ENCODE measurements at regions not wholly inside any gene's neighbourhood (a gene's known extent, or its start where the extent isn't known, plus 50 kb on each side); places are given as distances from the start of the nearest gene placed in this dataset.

DNA sequence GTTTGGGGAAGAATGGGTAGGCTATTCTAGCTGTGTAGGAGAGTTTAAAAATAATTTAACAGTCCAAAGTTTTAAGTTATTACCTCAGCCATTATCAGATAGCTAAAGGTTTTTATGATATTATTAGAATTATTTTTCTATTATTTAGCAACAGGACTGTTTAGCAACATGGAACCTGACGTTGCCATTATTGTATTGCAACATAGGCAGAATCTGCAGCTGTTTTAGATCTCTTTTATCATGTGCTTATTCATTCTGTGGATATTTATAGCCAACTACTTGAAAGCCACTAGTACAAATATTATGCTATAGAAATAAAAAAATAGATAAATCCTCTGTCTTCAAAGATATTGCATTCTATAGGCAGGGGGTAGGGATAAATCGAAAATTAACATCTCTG, 382.0 kb upstream of the TRAM1L1 start:
- no peaks in the 10 kb centered on the region for H3K27me3 Mint-ChIP-seq
- no peaks in the 10 kb centered on the region for H3K36me3 Mint-ChIP-seq (ENCODE audit: insufficient read depth)
- no peak overlapping the region for H3K27ac Mint-ChIP-seq
- H3K9me3 Mint-ChIP-seq (ENCODE audit: low read depth) = no peaks in the 10 kb centered on the region
- DNase-seq (ENCODE audit: low spot score, unreplicated experiment) = no peak
- TF ChIP-seq, protein P1, sequence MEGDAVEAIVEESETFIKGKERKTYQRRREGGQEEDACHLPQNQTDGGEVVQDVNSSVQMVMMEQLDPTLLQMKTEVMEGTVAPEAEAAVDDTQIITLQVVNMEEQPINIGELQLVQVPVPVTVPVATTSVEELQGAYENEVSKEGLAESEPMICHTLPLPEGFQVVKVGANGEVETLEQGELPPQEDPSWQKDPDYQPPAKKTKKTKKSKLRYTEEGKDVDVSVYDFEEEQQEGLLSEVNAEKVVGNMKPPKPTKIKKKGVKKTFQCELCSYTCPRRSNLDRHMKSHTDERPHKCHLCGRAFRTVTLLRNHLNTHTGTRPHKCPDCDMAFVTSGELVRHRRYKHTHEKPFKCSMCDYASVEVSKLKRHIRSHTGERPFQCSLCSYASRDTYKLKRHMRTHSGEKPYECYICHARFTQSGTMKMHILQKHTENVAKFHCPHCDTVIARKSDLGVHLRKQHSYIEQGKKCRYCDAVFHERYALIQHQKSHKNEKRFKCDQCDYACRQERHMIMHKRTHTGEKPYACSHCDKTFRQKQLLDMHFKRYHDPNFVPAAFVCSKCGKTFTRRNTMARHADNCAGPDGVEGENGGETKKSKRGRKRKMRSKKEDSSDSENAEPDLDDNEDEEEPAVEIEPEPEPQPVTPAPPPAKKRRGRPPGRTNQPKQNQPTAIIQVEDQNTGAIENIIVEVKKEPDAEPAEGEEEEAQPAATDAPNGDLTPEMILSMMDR (IDR thresholded peaks at IDR 0.05; ENCODE audit: unreplicated experiment) = no peak
- no peak overlapping the region for H3K4me3 Mint-ChIP-seq (ENCODE audit: low read depth)
- peaks cover 1% of the 10 kb centered on the region for H3K4me1 Mint-ChIP-seq (ENCODE audit: low read depth)

GRCh38 chr4:117474987-117475386, 389.6 kb upstream of the TRAM1L1 start:
- TF ChIP-seq, protein P1 (IDR thresholded peaks at IDR 0.05; ENCODE audit: unreplicated experiment) = no peak
- H3K4me1 Mint-ChIP-seq (ENCODE audit: low read depth) = no peaks in the 10 kb centered on the region
- H3K4me3 Mint-ChIP-seq (ENCODE audit: low read depth) = no peak overlapping the region
- DNase-seq (ENCODE audit: low spot score, unreplicated experiment) = no peak
- H3K9me3 Mint-ChIP-seq (ENCODE audit: low read depth) = no peaks in the 10 kb centered on the region
- H3K27ac Mint-ChIP-seq = peak overlapping the region; percentile 55
- H3K36me3 Mint-ChIP-seq (ENCODE audit: insufficient read depth) = no peaks in the 10 kb centered on the region
- H3K27me3 Mint-ChIP-seq = no peaks in the 10 kb centered on the region

DNA sequence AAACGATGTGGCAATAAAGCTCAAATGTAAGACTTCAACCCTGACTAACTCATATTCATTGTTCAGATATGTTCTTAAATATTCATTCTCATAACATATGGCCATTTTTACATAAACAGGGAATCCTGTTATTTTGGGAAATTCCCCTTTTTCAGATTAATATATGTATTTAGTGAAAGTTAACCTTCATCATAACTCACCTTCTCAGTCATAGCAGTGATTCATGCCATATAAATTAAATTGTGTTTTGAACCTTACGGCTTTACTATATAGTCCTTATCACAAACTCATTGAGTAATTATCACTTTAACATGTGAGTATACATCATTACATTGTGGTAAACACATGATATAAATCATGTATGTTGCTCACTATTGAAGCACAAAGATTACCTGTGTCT, 392.5 kb upstream of the TRAM1L1 start:
- no peak for DNase-seq (ENCODE audit: low spot score, unreplicated experiment)
- H3K9me3 Mint-ChIP-seq (ENCODE audit: low read depth) = no peaks in the 10 kb centered on the region
- H3K4me1 Mint-ChIP-seq (ENCODE audit: low read depth) = no peaks in the 10 kb centered on the region
- TF ChIP-seq, protein P1 (IDR thresholded peaks at IDR 0.05; ENCODE audit: unreplicated experiment) = no peak
- no peaks in the 10 kb centered on the region for H3K36me3 Mint-ChIP-seq (ENCODE audit: insufficient read depth)
- H3K4me3 Mint-ChIP-seq (ENCODE audit: low read depth) = no peak overlapping the region
- no peak overlapping the region for H3K27ac Mint-ChIP-seq
- no peaks in the 10 kb centered on the region for H3K27me3 Mint-ChIP-seq

DNA sequence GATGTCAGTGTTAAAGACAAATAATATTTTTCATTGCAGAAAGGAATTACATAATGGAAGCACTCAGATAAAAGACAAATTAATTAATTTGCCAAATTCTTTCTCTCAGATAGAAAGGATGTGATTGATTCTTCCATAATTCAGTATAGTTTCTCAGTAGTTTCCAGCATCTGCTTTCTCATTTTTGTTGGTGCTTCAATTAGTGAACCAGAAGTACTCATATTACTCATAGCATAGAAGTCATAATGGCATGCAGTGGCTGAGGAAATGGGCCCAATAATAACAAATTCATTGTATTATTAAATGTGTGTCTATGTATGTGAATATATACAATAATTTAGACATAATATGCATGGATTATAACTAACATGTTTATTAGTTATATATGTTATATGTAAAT, 393.3 kb upstream of the TRAM1L1 start:
- H3K27ac Mint-ChIP-seq = no peak overlapping the region
- no peaks in the 10 kb centered on the region for H3K9me3 Mint-ChIP-seq (ENCODE audit: low read depth)
- no peaks in the 10 kb centered on the region for H3K27me3 Mint-ChIP-seq
- no peak overlapping the region for H3K4me3 Mint-ChIP-seq (ENCODE audit: low read depth)
- DNase-seq (ENCODE audit: low spot score, unreplicated experiment) = no peak
- no peaks in the 10 kb centered on the region for H3K36me3 Mint-ChIP-seq (ENCODE audit: insufficient read depth)
- TF ChIP-seq, protein P1 (IDR thresholded peaks at IDR 0.05; ENCODE audit: unreplicated experiment) = no peak
- H3K4me1 Mint-ChIP-seq (ENCODE audit: low read depth) = no peaks in the 10 kb centered on the region

DNA sequence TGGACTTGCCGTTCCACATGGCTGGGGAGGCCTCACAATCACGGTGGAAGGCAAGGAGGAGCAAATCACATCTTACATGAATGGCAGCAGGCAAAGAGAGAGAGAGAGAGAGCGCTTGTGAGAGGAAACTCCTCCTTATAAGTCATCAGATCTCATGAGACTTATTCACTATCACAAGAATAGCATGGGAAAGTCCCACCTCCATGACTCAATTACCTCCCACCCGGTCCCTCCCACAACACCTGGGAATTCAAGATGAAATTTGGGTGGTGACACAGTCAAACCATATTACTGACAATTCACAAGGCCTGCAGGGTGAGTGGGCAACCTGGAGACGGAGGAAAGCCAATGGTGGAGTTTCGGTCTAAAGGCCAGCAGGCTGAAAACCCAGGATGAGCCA, 394.3 kb upstream of the TRAM1L1 start:
- TF ChIP-seq, protein P1 (IDR thresholded peaks at IDR 0.05; ENCODE audit: unreplicated experiment) = no peak
- no peak overlapping the region for H3K4me3 Mint-ChIP-seq (ENCODE audit: low read depth)
- H3K36me3 Mint-ChIP-seq (ENCODE audit: insufficient read depth) = no peaks in the 10 kb centered on the region
- no peaks in the 10 kb centered on the region for H3K27me3 Mint-ChIP-seq
- no peak overlapping the region for H3K27ac Mint-ChIP-seq
- no peaks in the 10 kb centered on the region for H3K9me3 Mint-ChIP-seq (ENCODE audit: low read depth)
- H3K4me1 Mint-ChIP-seq (ENCODE audit: low read depth) = no peaks in the 10 kb centered on the region
- DNase-seq (ENCODE audit: low spot score, unreplicated experiment) = no peak
